GM18867 (cell line): ENCODE measurements at regions not wholly inside any gene's neighbourhood (a gene's known extent, or its start where the extent isn't known, plus 50 kb on each side); places are given as distances from the start of the nearest gene placed in this dataset.

Experiments used
- ATAC-seq: cut with Tn5 transposase; IDR thresholded peaks from one replicate; pipeline ENCODE4 v1.9.1; 2021; ENCODE audit warnings: mild to moderate bottlenecking, moderate library complexity; ENCODE audit not compliant: unreplicated experiment

- no peak for ATAC-seq
These were observed 342.2 kb upstream of the DYNLRB2 start for GRCh38 chr16:80198311-80199299.

- ATAC-seq, result no peak
These were observed 343.0 kb upstream of the DYNLRB2 start for GRCh38 chr16:80197741-80198201.

- no peak for ATAC-seq
These were observed 348.9 kb upstream of the DYNLRB2 start for GRCh38 chr16:80191928-80192327.

- ATAC-seq, result no peak
These were observed 351.2 kb upstream of the DYNLRB2 start for GRCh38 chr16:80189476-80190175.

- no peak for ATAC-seq
These were observed 364.7 kb upstream of the DYNLRB2 start for GRCh38 chr16:80176114-80176513.

- no peak for ATAC-seq
These were observed 365.8 kb upstream of the DYNLRB2 start for GRCh38 chr16:80175011-80175410.

GRCh38 chr16:80174416-80174815 is 366.4 kb upstream of the DYNLRB2 start:
- ATAC-seq, result no peak

GRCh38 chr16:80171746-80172145 is 369.0 kb upstream of the DYNLRB2 start:
- ATAC-seq, result no peak

GRCh38 chr16:80171199-80171598 is 369.6 kb upstream of the DYNLRB2 start:
- no peak for ATAC-seq

- ATAC-seq, result no peak
These were observed 373.0 kb upstream of the DYNLRB2 start for GRCh38 chr16:80167657-80168390.

- no peak for ATAC-seq
These were observed 374.7 kb upstream of the DYNLRB2 start for GRCh38 chr16:80166082-80166481.

GRCh38 chr16:80164966-80165550 is 375.7 kb upstream of the DYNLRB2 start:
- no peak for ATAC-seq

- no peak for ATAC-seq
These were observed 377.5 kb upstream of the DYNLRB2 start for GRCh38 chr16:80163339-80163738.

- no peak for ATAC-seq
These were observed 378.7 kb upstream of the DYNLRB2 start for GRCh38 chr16:80161799-80162739.

GRCh38 chr16:80158766-80159165 is 382.0 kb upstream of the DYNLRB2 start:
- ATAC-seq, result no peak

GRCh38 chr16:80151722-80152111 is 389.1 kb upstream of the DYNLRB2 start:
- no peak for ATAC-seq

GRCh38 chr16:80150978-80151721 is 389.6 kb upstream of the DYNLRB2 start:
- ATAC-seq, result no peak

- ATAC-seq, result no peak
These were observed 392.0 kb upstream of the DYNLRB2 start for GRCh38 chr16:80148826-80149225.

GRCh38 chr16:80147026-80147655 is 393.7 kb upstream of the DYNLRB2 start:
- no peak for ATAC-seq
